CD4-positive, CD25-positive, alpha-beta regulatory T cell (primary cell): ENCODE measurements at regions not wholly inside any gene's neighbourhood (a gene's known extent, or its start where the extent isn't known, plus 50 kb on each side); places are given as distances from the start of the nearest gene placed in this dataset.

Source experiments
- ATAC-seq, 2 donors: fragments of 150-1000 bp; cut with Tn5 transposase; one replicate each; pipeline ENCODE4 v1.10.0; 2021; ENCODE audit warnings: low read depth in 2 of 2, moderate number of reproducible peaks in 2 of 2, moderate library complexity in 1 of 2
- DNase-seq, 3 donors: peaks; one replicate each; pipeline versions ENCODE4 v3.0.0 to v3.0.0-alpha.2; 2012 to 2022; ENCODE audit warnings: mixed read lengths in 1 of 3
- H3K27ac ChIP-seq: one replicate; pipeline ENCODE4 v1.7.0; 2013; ENCODE audit warnings: mild to moderate bottlenecking, low read length; ENCODE audit not compliant: insufficient read depth, poor library complexity, severe bottlenecking
- H3K27me3 ChIP-seq: one replicate; pipeline ENCODE4 v1.7.0; 2013; ENCODE audit warnings: low read length; ENCODE audit not compliant: control insufficient read depth, insufficient read depth
- H3K36me3 ChIP-seq: one replicate; pipeline ENCODE4 v1.7.0; 2013; ENCODE audit warnings: mild to moderate bottlenecking, low read length, moderate library complexity; ENCODE audit not compliant: control insufficient read depth, insufficient read depth
- H3K4me1 ChIP-seq: 2 replicates; pipeline ENCODE4 v1.7.0; 2013; ENCODE audit warnings: mild to moderate bottlenecking, low read length; ENCODE audit not compliant: insufficient read depth, control insufficient read depth, poor library complexity, severe bottlenecking
- H3K4me3 ChIP-seq: one replicate; pipeline ENCODE4 v1.7.0; 2013; ENCODE audit warnings: low read depth, mild to moderate bottlenecking, low read length, moderate library complexity
- H3K9me3 ChIP-seq, 2 experiments: 1 replicate in 1 of 2; 2 replicates in 1 of 2; pipeline ENCODE4 v1.7.0; 2013; ENCODE audit warnings: low read length in 2 of 2, mild to moderate bottlenecking in 1 of 2, moderate library complexity in 1 of 2; ENCODE audit not compliant: control insufficient read depth in 2 of 2
- H3K27ac Mint-ChIP-seq, 3 donors: one replicate each; pipeline ENCODE4 v1.8.0; 2020 to 2022; ENCODE audit warnings: mild to moderate bottlenecking in 3 of 3, mixed read lengths in 3 of 3, moderate library complexity in 2 of 3
- H3K27me3 Mint-ChIP-seq: one replicate; pipeline ENCODE4 v1.8.0; 2022; ENCODE audit warnings: mild to moderate bottlenecking, mixed read lengths
- H3K36me3 Mint-ChIP-seq: one replicate; pipeline ENCODE4 v1.8.0; 2020; ENCODE audit warnings: mixed read lengths
- H3K4me1 Mint-ChIP-seq, 4 donors: one replicate each; pipeline ENCODE4 v1.8.0; 2020 to 2022; ENCODE audit warnings: mixed read lengths in 4 of 4, mild to moderate bottlenecking in 1 of 4
- H3K4me3 Mint-ChIP-seq, 4 donors: one replicate each; pipeline ENCODE4 v1.8.0; 2020 to 2022; ENCODE audit warnings: mild to moderate bottlenecking in 4 of 4, mixed read lengths in 4 of 4, moderate library complexity in 3 of 4
- H3K9me3 Mint-ChIP-seq, 7 donors: one replicate each; pipeline ENCODE4 v1.8.0; 2020 to 2022; ENCODE audit warnings: mixed read lengths in 7 of 7, mild to moderate bottlenecking in 3 of 7, moderate library complexity in 2 of 7

- Mint-ChIP-seq H3K27ac (no peak overlapping the region), H3K9me3 (no peaks in the 10 kb centered on the region), H3K4me1 (peaks cover 7 to 56% (median 14%) of the 10 kb centered on the region in 4 donors), H3K36me3 (peaks cover 4% of the 10 kb centered on the region), H3K4me3 (no peak overlapping the region), H3K27me3 (peaks cover 13% of the 10 kb centered on the region)
- no peak for ATAC-seq
- no peaks in the 10 kb centered on the region for H3K27me3 ChIP-seq
- H3K36me3 ChIP-seq = peaks cover 3% of the 10 kb centered on the region
- no peak overlapping the region for H3K27ac ChIP-seq
- H3K4me3 ChIP-seq = no peak overlapping the region
- DNase-seq = no peak
- no peaks in the 10 kb centered on the region for H3K4me1 ChIP-seq
- H3K9me3 ChIP-seq = no peaks in the 10 kb centered on the region
Observed at GRCh38 chr3:124594581-124594980, 135.7 kb upstream of the UMPS start.

GRCh38 chr3:124597273-124597672 is 133.0 kb upstream of the UMPS start:
- no peaks in the 10 kb centered on the region for H3K36me3 ChIP-seq
- H3K9me3 ChIP-seq = no peaks in the 10 kb centered on the region
- no peaks in the 10 kb centered on the region for H3K4me1 ChIP-seq
- no peaks in the 10 kb centered on the region for H3K9me3 Mint-ChIP-seq
- H3K27ac ChIP-seq = no peak overlapping the region
- no peaks in the 10 kb centered on the region for H3K27me3 ChIP-seq
- no peak for DNase-seq
- no peak overlapping the region for H3K27ac Mint-ChIP-seq
- peaks cover 7 to 59% (median 11%) of the 10 kb centered on the region in 4 donors for H3K4me1 Mint-ChIP-seq
- ATAC-seq = no peak
- peaks cover 12% of the 10 kb centered on the region for H3K27me3 Mint-ChIP-seq
- no peak overlapping the region for H3K4me3 ChIP-seq
- H3K4me3 Mint-ChIP-seq = no peak overlapping the region
- no peaks in the 10 kb centered on the region for H3K36me3 Mint-ChIP-seq

GRCh38 chr3:124597979-124598378 is 132.3 kb upstream of the UMPS start:
- no peak overlapping the region for H3K27ac Mint-ChIP-seq

GRCh38 chr3:124599147-124599765 is 131.0 kb upstream of the UMPS start:
- H3K27me3 Mint-ChIP-seq = peaks cover 8% of the 10 kb centered on the region
- DNase-seq = no peak

More at GRCh38 chr3:124597979-124598378, 132.3 kb upstream of the UMPS start:
- H3K27ac ChIP-seq = no peak overlapping the region
- peaks cover 16% of the 10 kb centered on the region for H3K27me3 Mint-ChIP-seq
- no peaks in the 10 kb centered on the region for H3K36me3 Mint-ChIP-seq
- peaks cover 4 to 58% (median 8%) of the 10 kb centered on the region in 4 donors for H3K4me1 Mint-ChIP-seq
- no peaks in the 10 kb centered on the region for H3K4me1 ChIP-seq
- no peak overlapping the region for H3K4me3 ChIP-seq
- no peak overlapping the region for H3K4me3 Mint-ChIP-seq
- ATAC-seq = no peak
- no peaks in the 10 kb centered on the region for H3K9me3 ChIP-seq
- DNase-seq = no peak
- H3K36me3 ChIP-seq = no peaks in the 10 kb centered on the region
- H3K27me3 ChIP-seq = no peaks in the 10 kb centered on the region
- H3K9me3 Mint-ChIP-seq = no peaks in the 10 kb centered on the region

GRCh38 chr3:124599779-124600693 is 130.2 kb upstream of the UMPS start:
- Histone ChIP-seq H3K9me3 (no peaks in the 10 kb centered on the region), H3K4me3 (no peak overlapping the region), H3K27me3 (no peaks in the 10 kb centered on the region), H3K36me3 (no peaks in the 10 kb centered on the region), H3K4me1 (no peaks in the 10 kb centered on the region), H3K27ac (no peak overlapping the region)
- Mint-ChIP-seq H3K9me3 (no peaks in the 10 kb centered on the region), H3K4me1 (peaks cover 0 to 53% (median 5%) of the 10 kb centered on the region in 4 donors), H3K27ac (no peak overlapping the region), H3K4me3 (no peak overlapping the region), H3K27me3 (peaks cover 8% of the 10 kb centered on the region), H3K36me3 (no peaks in the 10 kb centered on the region)
- ATAC-seq (no peak), DNase-seq (no peak)

More at GRCh38 chr3:124599147-124599765, 131.0 kb upstream of the UMPS start:
- no peaks in the 10 kb centered on the region for H3K36me3 Mint-ChIP-seq
- no peaks in the 10 kb centered on the region for H3K27me3 ChIP-seq
- no peak overlapping the region for H3K27ac ChIP-seq
- H3K4me1 Mint-ChIP-seq = peaks cover 0 to 53% (median 5%) of the 10 kb centered on the region in 4 donors
- no peaks in the 10 kb centered on the region for H3K4me1 ChIP-seq
- no peaks in the 10 kb centered on the region for H3K36me3 ChIP-seq
- no peak overlapping the region for H3K27ac Mint-ChIP-seq
- H3K9me3 Mint-ChIP-seq = no peaks in the 10 kb centered on the region
- ATAC-seq = no peak
- H3K9me3 ChIP-seq = no peaks in the 10 kb centered on the region
- H3K4me3 ChIP-seq = no peak overlapping the region
- no peak overlapping the region for H3K4me3 Mint-ChIP-seq

GRCh38 chr3:124600765-124601164 is 129.5 kb upstream of the UMPS start:
- DNase-seq (no peak), ATAC-seq (no peak)
- H3K4me1 ChIP-seq = no peaks in the 10 kb centered on the region
- H3K4me1 Mint-ChIP-seq = peaks cover 0 to 54% (median 5%) of the 10 kb centered on the region in 4 donors
- H3K27me3 Mint-ChIP-seq = peaks cover 8% of the 10 kb centered on the region
- no peak overlapping the region for H3K27ac Mint-ChIP-seq
- H3K36me3 ChIP-seq = no peaks in the 10 kb centered on the region
- H3K4me3 ChIP-seq = no peak overlapping the region
- H3K9me3 Mint-ChIP-seq = peaks cover 0 to under 1% (median 0%) of the 10 kb centered on the region in 7 donors
- no peak overlapping the region for H3K4me3 Mint-ChIP-seq
- H3K27ac ChIP-seq = no peak overlapping the region
- no peaks in the 10 kb centered on the region for H3K36me3 Mint-ChIP-seq
- H3K9me3 ChIP-seq = no peaks in the 10 kb centered on the region
- H3K27me3 ChIP-seq = no peaks in the 10 kb centered on the region

- Mint-ChIP-seq H3K4me1 (peaks cover 0 to 58% (median 5%) of the 10 kb centered on the region in 4 donors), H3K27me3 (peaks cover 8% of the 10 kb centered on the region), H3K9me3 (peaks cover 0 to 1% (median 0%) of the 10 kb centered on the region in 7 donors), H3K27ac (no peak overlapping the region), H3K4me3 (no peak overlapping the region), H3K36me3 (no peaks in the 10 kb centered on the region)
- no peaks in the 10 kb centered on the region for H3K27me3 ChIP-seq
- H3K4me1 ChIP-seq = no peaks in the 10 kb centered on the region
- DNase-seq (no peak), ATAC-seq (no peak)
- no peak overlapping the region for H3K27ac ChIP-seq
- no peaks in the 10 kb centered on the region for H3K9me3 ChIP-seq
- no peaks in the 10 kb centered on the region for H3K36me3 ChIP-seq
- no peak overlapping the region for H3K4me3 ChIP-seq
Observed at GRCh38 chr3:124601190-124601589, 129.1 kb upstream of the UMPS start.
